GM12865 (cell line): ENCODE measurements at regions not wholly inside any gene's neighbourhood (a gene's known extent, or its start where the extent isn't known, plus 50 kb on each side); places are given as distances from the start of the nearest gene placed in this dataset.
"Not testable (repeated sequence)": the region's sequence is repeated elsewhere in the genome, so short reads cannot be mapped to it uniquely, and the experiment has no call there.

Experiments used
- DNase-seq: peaks from one replicate; pipeline ENCODE4 v3.0.0; 2010; ENCODE audit warnings: low read depth
- H3K4me3 ChIP-seq: 2 replicates; pipeline ENCODE4 v1.5.1; 2011; ENCODE audit warnings: mild to moderate bottlenecking, low read depth, low read length, control low read depth
- CTCF ChIP-seq: IDR thresholded peaks from 2 replicates; pipeline ENCODE4 v1.5.1; 2011; ENCODE audit warnings: low read length, control low read depth, low read depth, inconsistent platforms; ENCODE audit not compliant: insufficient read depth; ENCODE audit errors: missing control alignments

GRCh38 chr2:239869272-239870155 lies 155.6 kb downstream of the NDUFA10 start:
- no peak overlapping the region for H3K4me3 ChIP-seq
- TF ChIP-seq CTCF: no peak
- DNase-seq: no peak

- no peak for DNase-seq
- H3K4me3 ChIP-seq: no peak overlapping the region
- no peak for TF ChIP-seq CTCF
Measured at GRCh38 chr2:239868556-239869181, 156.5 kb downstream of the NDUFA10 start.

GRCh38 chr2:239866778-239867177 lies 158.4 kb downstream of the NDUFA10 start:
- DNase-seq: no peak
- H3K4me3 ChIP-seq: no peak overlapping the region
- no peak for TF ChIP-seq CTCF

- no peak overlapping the region for H3K4me3 ChIP-seq
- DNase-seq: no peak
- TF ChIP-seq CTCF: no peak
Measured at GRCh38 chr2:239866350-239866749, 158.8 kb downstream of the NDUFA10 start.

- H3K4me3 ChIP-seq, DNase-seq: not testable (repeated sequence)
Measured at GRCh38 chr2:239865856-239866255, 159.3 kb downstream of the NDUFA10 start.

GRCh38 chr2:239865059-239865639 lies 160.0 kb downstream of the NDUFA10 start:
- no peak overlapping the region for H3K4me3 ChIP-seq
- no peak for TF ChIP-seq CTCF
- DNase-seq: no peak
